Ascending aorta (tissue), 2 donors: ENCODE measurements at regions not wholly inside any gene's neighbourhood (a gene's known extent, or its start where the extent isn't known, plus 50 kb on each side); places are given as distances from the start of the nearest gene placed in this dataset.
"Not testable (repeated sequence)": the region's sequence is repeated elsewhere in the genome, so short reads cannot be mapped to it uniquely, and the experiment has no call there.

ENCODE experiments used
- DNase-seq, 2 donors: peaks; one replicate each; pipeline ENCODE4 v3.0.0-alpha.2; 2019; ENCODE audit warnings: low spot score in 2 of 2
- H3K27ac ChIP-seq, 2 donors: fragments of 200-600 bp; sonication (generic); one replicate each; pipeline ENCODE4 v1.5.1; 2016 to 2017; ENCODE audit warnings: mild to moderate bottlenecking in 1 of 2
- H3K27me3 ChIP-seq: fragments of 200-600 bp; sonication (generic); one replicate; pipeline ENCODE4 v1.5.1; 2017
- H3K36me3 ChIP-seq, 2 donors: fragments of 200-600 bp; sonication (generic); one replicate each; pipeline ENCODE4 v1.5.1; 2016
- H3K4me1 ChIP-seq, 2 donors: fragments of 200-600 bp; sonication (generic); one replicate each; pipeline ENCODE4 v1.5.1; 2016 to 2017; ENCODE audit warnings: mild to moderate bottlenecking in 1 of 2
- H3K4me3 ChIP-seq, 2 donors: fragments of 200-600 bp; sonication (generic); one replicate each; pipeline ENCODE4 v1.5.1; 2016 to 2017; ENCODE audit warnings: mild to moderate bottlenecking in 1 of 2
- H3K9me3 ChIP-seq, 2 donors: fragments of 200-600 bp; sonication (generic); one replicate each; pipeline ENCODE4 v1.5.1; 2016
- intact Hi-C: fragments of 100-400 bp; cut with DNase I; formaldehyde crosslinking; loops from one replicate; pipeline ENCODE4 v1.15.1; 2023
- TF ChIP-seq, protein P1 (sequence below), 3 experiments: fragments of 200-600 bp in 2 of 3; fragments of 450-650 bp in 1 of 3; sonication (generic) in 2 of 3; IDR thresholded peaks; one replicate each; pipeline ENCODE4 v1.5.1; 2016 to 2019; ENCODE audit warnings: antibody characterized with exemption in 3 of 3, mild to moderate bottlenecking in 1 of 3, moderate library complexity in 1 of 3

DNA sequence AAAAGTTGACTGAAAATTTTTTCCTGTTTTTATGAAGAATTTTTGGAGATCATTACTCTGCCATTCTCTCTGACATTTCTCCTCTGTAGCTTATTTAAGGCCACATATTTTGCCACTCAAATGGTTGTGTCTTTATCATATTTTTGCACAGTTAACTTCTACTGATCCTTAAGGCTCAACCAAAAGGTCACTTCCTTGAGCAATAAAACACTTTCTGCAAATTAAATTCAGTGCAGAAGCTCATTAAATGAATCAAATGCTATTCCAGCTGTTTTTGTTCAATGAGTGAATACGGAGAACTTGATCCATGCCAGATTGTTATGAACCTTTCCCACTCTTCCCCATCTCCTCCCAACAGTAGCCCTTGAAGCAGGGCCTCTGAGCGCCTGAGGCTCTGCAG, 93.8 kb upstream of the EPB41L4A start:
- TF ChIP-seq, protein P1, sequence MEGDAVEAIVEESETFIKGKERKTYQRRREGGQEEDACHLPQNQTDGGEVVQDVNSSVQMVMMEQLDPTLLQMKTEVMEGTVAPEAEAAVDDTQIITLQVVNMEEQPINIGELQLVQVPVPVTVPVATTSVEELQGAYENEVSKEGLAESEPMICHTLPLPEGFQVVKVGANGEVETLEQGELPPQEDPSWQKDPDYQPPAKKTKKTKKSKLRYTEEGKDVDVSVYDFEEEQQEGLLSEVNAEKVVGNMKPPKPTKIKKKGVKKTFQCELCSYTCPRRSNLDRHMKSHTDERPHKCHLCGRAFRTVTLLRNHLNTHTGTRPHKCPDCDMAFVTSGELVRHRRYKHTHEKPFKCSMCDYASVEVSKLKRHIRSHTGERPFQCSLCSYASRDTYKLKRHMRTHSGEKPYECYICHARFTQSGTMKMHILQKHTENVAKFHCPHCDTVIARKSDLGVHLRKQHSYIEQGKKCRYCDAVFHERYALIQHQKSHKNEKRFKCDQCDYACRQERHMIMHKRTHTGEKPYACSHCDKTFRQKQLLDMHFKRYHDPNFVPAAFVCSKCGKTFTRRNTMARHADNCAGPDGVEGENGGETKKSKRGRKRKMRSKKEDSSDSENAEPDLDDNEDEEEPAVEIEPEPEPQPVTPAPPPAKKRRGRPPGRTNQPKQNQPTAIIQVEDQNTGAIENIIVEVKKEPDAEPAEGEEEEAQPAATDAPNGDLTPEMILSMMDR (IDR thresholded peaks at IDR 0.05) = no peak
- Histone ChIP-seq H3K4me3 (no peak overlapping the region), H3K36me3 (no peaks in the 10 kb centered on the region), H3K4me1 (no peaks in the 10 kb centered on the region), H3K27me3 (no peaks in the 10 kb centered on the region), H3K9me3 (peaks cover 0 to 7% of the 10 kb centered on the region in 2 donors), H3K27ac (no peak overlapping the region)
- no peak for DNase-seq
- intact Hi-C loops = no loop called here

GRCh38 chr5:112514111-112514510, 95.0 kb upstream of the EPB41L4A start:
- no peaks in the 10 kb centered on the region for H3K4me1 ChIP-seq
- H3K27me3 ChIP-seq = no peaks in the 10 kb centered on the region
- no peak overlapping the region for H3K27ac ChIP-seq
- TF ChIP-seq, protein P1 (IDR thresholded peaks at IDR 0.05) = no peak
- intact Hi-C loops = no loop called here
- no peak for DNase-seq
- H3K36me3 ChIP-seq = no peaks in the 10 kb centered on the region
- H3K9me3 ChIP-seq = peaks cover 0 to 7% of the 10 kb centered on the region in 2 donors
- no peak overlapping the region for H3K4me3 ChIP-seq

DNA sequence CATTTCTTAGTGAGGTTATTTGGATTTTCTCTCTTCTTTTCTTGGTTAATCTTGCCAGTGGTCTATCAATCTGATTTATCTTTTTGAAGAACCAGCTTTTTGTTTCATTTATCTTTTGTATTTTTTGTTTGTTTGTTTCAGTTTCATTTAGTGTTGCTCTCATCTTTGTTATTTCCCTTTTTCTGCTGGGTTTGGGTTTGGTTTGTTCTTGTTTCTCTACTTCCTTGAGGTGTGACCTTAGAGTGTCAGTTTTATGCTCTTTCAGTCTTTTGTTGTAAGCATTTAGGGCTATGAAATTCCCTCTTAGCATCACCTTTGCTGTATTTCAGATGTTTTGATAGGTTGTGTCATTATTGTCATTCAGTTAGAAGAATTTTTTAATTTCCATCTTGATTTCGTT, 101.4 kb upstream of the EPB41L4A start:
- H3K27me3 ChIP-seq, H3K4me1 ChIP-seq, intact Hi-C loops, H3K36me3 ChIP-seq, H3K27ac ChIP-seq, H3K4me3 ChIP-seq, H3K9me3 ChIP-seq, DNase-seq: not testable (repeated sequence)

DNA sequence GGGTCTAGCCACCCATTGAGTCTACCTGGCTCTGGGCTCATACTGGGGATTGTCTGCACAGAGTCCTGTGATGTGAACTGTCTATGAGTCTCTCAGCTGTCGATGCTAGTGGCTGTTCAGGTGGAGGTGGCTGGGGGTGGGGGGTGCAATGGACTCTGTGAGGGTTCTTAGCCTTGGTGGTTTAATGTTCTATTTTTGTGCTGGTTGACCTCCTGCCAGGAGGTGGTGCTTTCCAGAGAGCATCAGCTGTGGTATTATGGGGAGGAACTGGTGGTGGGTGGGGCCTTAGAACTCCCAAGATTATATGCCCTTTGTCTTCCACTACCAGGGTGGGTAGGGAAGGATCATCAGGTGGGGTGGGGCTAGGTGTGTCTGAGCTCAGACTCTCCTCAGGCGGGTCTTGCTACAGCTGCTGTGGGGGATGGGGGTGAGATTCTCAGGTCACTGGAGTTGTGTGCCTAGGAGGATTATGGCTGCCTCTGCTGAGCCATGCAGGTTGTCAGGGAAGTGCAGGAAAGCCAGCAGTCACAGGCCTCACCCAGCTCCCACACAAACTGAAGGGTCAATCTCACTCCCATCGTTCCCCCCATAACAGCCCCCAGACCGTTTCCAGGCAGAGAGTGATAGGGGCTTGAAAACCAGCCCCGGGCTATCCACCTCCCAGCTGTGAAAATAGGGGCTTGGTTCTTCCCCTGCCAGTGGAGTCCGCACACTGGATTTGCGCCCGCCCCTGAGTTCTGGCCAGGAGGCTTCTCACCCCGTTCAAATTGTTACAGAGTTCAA, 104.0 kb upstream of the EPB41L4A start:
- H3K9me3 ChIP-seq, intact Hi-C loops, H3K27ac ChIP-seq, H3K36me3 ChIP-seq, H3K27me3 ChIP-seq, DNase-seq, H3K4me3 ChIP-seq, H3K4me1 ChIP-seq: not testable (repeated sequence)

- DNase-seq, H3K36me3 ChIP-seq, H3K4me1 ChIP-seq, H3K9me3 ChIP-seq, H3K27ac ChIP-seq, H3K27me3 ChIP-seq, H3K4me3 ChIP-seq, intact Hi-C loops: not testable (repeated sequence)
Measured at GRCh38 chr5:112523674-112524263, 104.7 kb upstream of the EPB41L4A start.

- Histone ChIP-seq H3K36me3 (no peaks in the 10 kb centered on the region), H3K27ac (no peak overlapping the region), H3K4me1 (no peaks in the 10 kb centered on the region), H3K4me3 (no peak overlapping the region), H3K27me3 (no peaks in the 10 kb centered on the region), H3K9me3 (no peaks in the 10 kb centered on the region)
- intact Hi-C loops = no loop called here
- no peak for DNase-seq
- TF ChIP-seq, protein P1 (IDR thresholded peaks at IDR 0.05) = no peak
Measured at GRCh38 chr5:112525217-112525616, 106.1 kb upstream of the EPB41L4A start.

DNA sequence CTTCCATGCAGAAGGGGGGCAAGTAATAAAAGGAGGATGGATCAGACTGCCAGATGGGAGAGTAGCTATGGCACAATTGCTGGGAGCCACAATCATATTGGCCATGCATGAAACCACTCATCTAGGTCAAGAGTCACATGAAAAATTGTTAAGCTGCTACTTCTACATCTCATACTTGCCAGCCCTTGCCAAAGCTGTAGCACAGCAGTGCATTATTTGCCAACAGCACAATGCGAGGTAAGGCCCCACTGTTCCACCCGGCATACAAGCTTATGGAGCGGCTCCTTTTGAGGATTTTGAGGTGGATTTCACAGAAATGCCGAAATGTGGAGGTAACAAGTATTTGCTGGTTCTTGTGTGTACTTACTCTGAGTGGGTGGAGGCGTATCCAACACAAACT, 109.9 kb upstream of the EPB41L4A start:
- intact Hi-C loops = no loop called here
- Histone ChIP-seq H3K4me1 (no peaks in the 10 kb centered on the region), H3K4me3 (no peak overlapping the region), H3K36me3 (no peaks in the 10 kb centered on the region), H3K9me3 (no peaks in the 10 kb centered on the region), H3K27me3 (no peaks in the 10 kb centered on the region), H3K27ac (no peak overlapping the region)
- TF ChIP-seq, protein P1 (IDR thresholded peaks at IDR 0.05) = no peak
- no peak for DNase-seq
